Endothelial cell of umbilical vein (primary cell): ENCODE measurements at regions not wholly inside any gene's neighbourhood (a gene's known extent, or its start where the extent isn't known, plus 50 kb on each side); places are given as distances from the start of the nearest gene placed in this dataset.

Experiments
- BruUV-seq: library from RNA; stranded (reverse); fragments of 400-500 nt; replicated peaks from 2 replicates; lab custom pipeline; 2021; lab: Mats Ljungman, UMichigan
- CTCF ChIA-PET: fragments of 300-600, 350-600 bp; sonication (Branson Sonifier 250); formaldehyde crosslinking; loops from one replicate; lab custom pipeline; 2021; ENCODE audit warnings: antibody characterized with exemption, inconsistent platforms; lab: Charles Lee
- POLR2A ChIA-PET: fragments of 300-600, 350-600 bp; sonication (Branson Sonifier 250); formaldehyde crosslinking; loops from one replicate; lab custom pipeline; 2021; ENCODE audit warnings: antibody characterized with exemption, inconsistent platforms; lab: Charles Lee
- DNase-seq: peaks from one replicate; pipeline ENCODE4 v3.0.0-alpha.2; 2011; ENCODE audit warnings: low read depth, low spot score
- FAIRE-seq: peaks from 2 replicates; lab custom pipeline; 2011; peaks lifted over from hg19 to GRCh38; lab: Jason Lieb, UNC
- H2AFZ ChIP-seq: 2 replicates; pipeline ENCODE4 v1.6.0; 2012; ENCODE audit warnings: low read depth, low read length, control low read depth, inconsistent platforms
- H3K27ac ChIP-seq: 2 replicates; pipeline ENCODE4 v1.5.1; 2011; ENCODE audit warnings: low read depth, mild to moderate bottlenecking, control low read depth, low read length, moderate library complexity; ENCODE audit not compliant: insufficient read depth
- H3K27me3 ChIP-seq, 2 experiments: 2 replicates each; pipeline versions ENCODE4 v1.6.0 to v1.6.1; 2011; ENCODE audit warnings: low read length in 2 of 2, mixed read lengths in 1 of 2; ENCODE audit not compliant: control insufficient read depth in 2 of 2, insufficient read depth in 2 of 2
- H3K36me3 ChIP-seq, 2 experiments: 2 replicates in 1 of 2; 3 replicates in 1 of 2; pipeline ENCODE4 v1.5.1; 2011; ENCODE audit warnings: low read length in 2 of 2, mild to moderate bottlenecking in 1 of 2, moderate library complexity in 1 of 2; ENCODE audit not compliant: control insufficient read depth in 2 of 2, insufficient read depth in 2 of 2; ENCODE audit errors: extremely low read depth in 1 of 2
- H3K4me1 ChIP-seq: 3 replicates; pipeline ENCODE4 v1.5.1; 2011; ENCODE audit warnings: mild to moderate bottlenecking, low read length; ENCODE audit not compliant: control insufficient read depth, insufficient read depth; ENCODE audit errors: extremely low read depth
- H3K4me2 ChIP-seq: 2 replicates; pipeline ENCODE4 v1.6.1; 2011; ENCODE audit warnings: low read length, control low read depth, mixed read lengths; ENCODE audit not compliant: insufficient read depth
- H3K4me3 ChIP-seq, 3 experiments: fragments of 200-600 bp in 1 of 3; sonication (generic), shearing (Covaris generic) in 1 of 3; replicated peaks in 1 of 3; 2 replicates each; pipeline ENCODE4 v1.5.1; 2011 to 2016; ENCODE audit warnings: control low read depth in 3 of 3, low read length in 3 of 3, mild to moderate bottlenecking in 2 of 3, inconsistent platforms in 1 of 3, low read depth in 1 of 3, moderate library complexity in 1 of 3; ENCODE audit not compliant: insufficient read depth in 1 of 3
- H3K79me2 ChIP-seq: 2 replicates; pipeline ENCODE4 v1.6.0; 2012; ENCODE audit warnings: low read length, inconsistent platforms; ENCODE audit not compliant: control insufficient read depth, insufficient read depth
- H3K9ac ChIP-seq: replicated peaks from 2 replicates; pipeline ENCODE3; 2011; ENCODE audit warnings: low read length, control low read depth; ENCODE audit not compliant: insufficient read depth; ENCODE audit errors: extremely low read depth
- H3K9me1 ChIP-seq: replicated peaks from 3 replicates; pipeline ENCODE4 v1.6.0; 2011; ENCODE audit warnings: mild to moderate bottlenecking, low read length; ENCODE audit not compliant: control insufficient read depth, insufficient read depth; ENCODE audit errors: extremely low read depth
- H3K9me3 ChIP-seq: replicated peaks from 2 replicates; pipeline ENCODE4 v1.5.1; 2012; ENCODE audit warnings: low read length, inconsistent platforms; ENCODE audit not compliant: control insufficient read depth, insufficient read depth
- H4K20me1 ChIP-seq: replicated peaks from 2 replicates; pipeline ENCODE3; 2011; ENCODE audit warnings: mild to moderate bottlenecking, low read length; ENCODE audit not compliant: control insufficient read depth, insufficient read depth; ENCODE audit errors: extremely low read depth
- CTCF ChIP-seq, 2 donors: IDR thresholded peaks; 1 replicate in 1 of 2; 2 replicates in 1 of 2; pipeline ENCODE4 v1.5.1; 2011; ENCODE audit warnings: low read length in 2 of 2, mild to moderate bottlenecking in 2 of 2, moderate library complexity in 2 of 2, control low read depth in 1 of 2, inconsistent platforms in 1 of 2, low read depth in 1 of 2; ENCODE audit not compliant: insufficient read depth in 1 of 2; ENCODE audit errors: extremely low read depth in 1 of 2
- EZH2 ChIP-seq: IDR thresholded peaks from 2 replicates; pipeline ENCODE4 v1.6.1; 2012; ENCODE audit warnings: borderline replicate concordance, low read depth, mild to moderate bottlenecking, moderate library complexity, low read length, inconsistent platforms; ENCODE audit not compliant: severe bottlenecking
- FOS ChIP-seq: IDR thresholded peaks from 2 replicates; pipeline ENCODE4 v1.6.1; 2011; ENCODE audit warnings: mild to moderate bottlenecking, low read length, moderate library complexity, borderline replicate concordance; ENCODE audit not compliant: insufficient read depth
- GATA2 ChIP-seq: IDR thresholded peaks from 2 replicates; pipeline ENCODE4 v1.7.0; 2011; ENCODE audit warnings: low read depth, mild to moderate bottlenecking, moderate library complexity, mixed read lengths, low read length; ENCODE audit not compliant: insufficient read length, insufficient read depth
- JUN ChIP-seq: IDR thresholded peaks from 2 replicates; pipeline ENCODE4 v1.6.1; 2011; ENCODE audit warnings: borderline replicate concordance, low read depth; ENCODE audit not compliant: insufficient read length, insufficient read depth
- MAX ChIP-seq: IDR thresholded peaks from 2 replicates; pipeline ENCODE4 v1.6.1; 2011; ENCODE audit not compliant: insufficient read depth, insufficient read length
- MYC ChIP-seq: IDR thresholded peaks from one replicate; pipeline ENCODE4 v1.6.1; 2011; ENCODE audit warnings: mild to moderate bottlenecking, low read depth, low read length
- POLR2A ChIP-seq: IDR thresholded peaks from 2 replicates; pipeline ENCODE4 v1.6.1; 2012; ENCODE audit warnings: low read depth, mild to moderate bottlenecking, control low read depth, low read length
- POLR2AphosphoS5 ChIP-seq: IDR thresholded peaks from 2 replicates; pipeline ENCODE4 v1.6.1; 2012; ENCODE audit warnings: low read depth, mild to moderate bottlenecking, control low read depth, low read length, moderate library complexity; ENCODE audit not compliant: insufficient read depth
- dilution Hi-C: fragments of 300-500 bp; cut with MboI; formaldehyde crosslinking; loops from one replicate; pipeline ENCODE4 v1.15.0; 2019; ENCODE audit warnings: low sequenced_read_pairs; ENCODE audit not compliant: extremely low pct_ligation_motif_present
- intact Hi-C: fragments of 100-400 bp; cut with micrococcal nuclease; formaldehyde crosslinking; loops from one replicate; pipeline ENCODE4 v1.10.0; 2022

DNA sequence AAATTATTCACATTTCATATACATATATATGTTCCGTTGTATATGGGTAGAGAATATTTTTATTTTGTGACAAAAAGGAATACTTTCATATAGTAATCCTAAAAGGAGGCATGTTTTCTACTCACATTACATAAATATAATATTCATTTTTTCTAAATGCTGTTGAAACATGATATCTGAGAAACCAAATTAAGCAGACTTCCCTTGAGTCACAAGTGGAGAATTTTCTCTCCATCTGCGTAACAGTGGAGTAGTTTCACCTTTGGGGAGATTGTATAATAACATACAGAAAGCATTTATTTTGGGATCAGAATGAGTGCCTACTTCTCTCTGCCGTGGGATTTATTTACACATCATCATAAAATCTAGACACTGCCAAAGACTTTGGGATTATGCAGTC is 849.8 kb downstream of the NSUN3 start:
- Histone ChIP-seq H3K4me1 (no peaks in the 10 kb centered on the region), H3K9ac (no peak overlapping the region), H3K36me3 (no peaks in the 10 kb centered on the region), H4K20me1 (no peaks in the 10 kb centered on the region), H2AFZ (no peak overlapping the region), H3K27me3 (no peaks in the 10 kb centered on the region), H3K9me3 (peaks cover 3% of the 10 kb centered on the region), H3K27ac (no peak overlapping the region), H3K79me2 (no peaks in the 10 kb centered on the region), H3K4me3 (no peak overlapping the region), H3K9me1 (no peaks in the 10 kb centered on the region), H3K4me2 (no peak overlapping the region)
- ChIA-PET POLR2A (no interaction called here), CTCF (no interaction called here)
- FAIRE-seq, result no peak
- TF ChIP-seq MYC (no peak), EZH2 (no peak), POLR2AphosphoS5 (no peak), CTCF (IDR thresholded peaks at IDR 0.05; ENCODE audit: extremely low read depth in 1 of 2, insufficient read depth in 1 of 2, low read depth in 1 of 2, low read length in 2 of 2) (no peak), POLR2A (no peak), JUN (no peak), FOS (no peak), MAX (no peak), GATA2 (no peak)
- intact Hi-C loops, result no loop called here
- DNase-seq, result no peak
- dilution Hi-C loops, result no loop called here
- no TSS peak for BruUV-seq
